Nephron (organoid): ENCODE measurements at regions not wholly inside any gene's neighbourhood (a gene's known extent, or its start where the extent isn't known, plus 50 kb on each side); places are given as distances from the start of the nearest gene placed in this dataset.
"Not testable (repeated sequence)": the region's sequence is repeated elsewhere in the genome, so short reads cannot be mapped to it uniquely, and the experiment has no call there.

Experiments
- H3K27ac Mint-ChIP-seq, 3 experiments: 2 replicates each; pipeline ENCODE4 v1.8.0; 2020; ENCODE audit warnings: mixed read lengths in 3 of 3, mild to moderate bottlenecking in 2 of 3, moderate library complexity in 1 of 3
- H3K27me3 Mint-ChIP-seq: 2 replicates; pipeline ENCODE4 v1.8.0; 2021; ENCODE audit warnings: low read depth, mild to moderate bottlenecking, moderate library complexity, mixed read lengths
- H3K36me3 Mint-ChIP-seq: 2 replicates; pipeline ENCODE4 v1.8.0; 2020; ENCODE audit warnings: low read depth, mixed read lengths
- H3K4me1 Mint-ChIP-seq: 2 replicates; pipeline ENCODE4 v1.8.0; 2020; ENCODE audit warnings: mixed read lengths
- H3K4me3 Mint-ChIP-seq, 3 experiments: 2 replicates each; pipeline ENCODE4 v1.8.0; 2020; ENCODE audit warnings: mild to moderate bottlenecking in 3 of 3, mixed read lengths in 3 of 3, moderate library complexity in 2 of 3
- H3K9me3 Mint-ChIP-seq: 2 replicates; pipeline ENCODE4 v1.8.0; 2020; ENCODE audit warnings: mixed read lengths
- CTCF ChIP-seq, 3 experiments: fragments of 200-600 bp; sonication (generic); IDR thresholded peaks; one replicate each; pipeline ENCODE4 v1.5.0; 2021; ENCODE audit warnings: antibody characterized with exemption in 3 of 3; ENCODE audit not compliant: unreplicated experiment in 3 of 3

DNA sequence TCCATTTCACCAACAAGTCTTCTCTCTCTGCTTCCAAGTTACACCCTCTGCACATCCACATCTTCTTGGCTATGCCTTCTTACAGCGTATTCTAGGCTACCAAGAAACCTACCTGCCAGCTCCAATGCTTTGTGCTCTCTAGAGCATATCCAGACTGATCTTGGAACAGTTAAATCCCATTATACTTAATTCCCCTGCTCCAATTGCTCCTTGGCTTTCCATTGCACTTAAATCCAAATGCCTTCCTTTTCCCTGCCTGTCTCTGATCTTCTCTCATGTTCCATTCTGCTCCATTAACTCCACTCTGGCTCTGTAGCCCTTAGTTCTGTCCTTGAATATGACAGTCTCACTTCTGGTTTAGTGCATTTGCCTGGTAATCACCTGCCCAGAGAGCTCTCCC lies 322.4 kb downstream of the LRRC70 start:
- no peaks in the 10 kb centered on the region for H3K36me3 Mint-ChIP-seq
- H3K4me3 Mint-ChIP-seq, result no peak overlapping the region
- TF ChIP-seq CTCF (IDR thresholded peaks at IDR 0.05; ENCODE audit: unreplicated experiment in 3 of 3), result no peak
- peaks cover 41% of the 10 kb centered on the region for H3K4me1 Mint-ChIP-seq
- H3K9me3 Mint-ChIP-seq, result no peaks in the 10 kb centered on the region
- no peaks in the 10 kb centered on the region for H3K27me3 Mint-ChIP-seq
- peak overlapping the region in 2 of 3 experiments; percentile 2 to 43 for H3K27ac Mint-ChIP-seq

DNA sequence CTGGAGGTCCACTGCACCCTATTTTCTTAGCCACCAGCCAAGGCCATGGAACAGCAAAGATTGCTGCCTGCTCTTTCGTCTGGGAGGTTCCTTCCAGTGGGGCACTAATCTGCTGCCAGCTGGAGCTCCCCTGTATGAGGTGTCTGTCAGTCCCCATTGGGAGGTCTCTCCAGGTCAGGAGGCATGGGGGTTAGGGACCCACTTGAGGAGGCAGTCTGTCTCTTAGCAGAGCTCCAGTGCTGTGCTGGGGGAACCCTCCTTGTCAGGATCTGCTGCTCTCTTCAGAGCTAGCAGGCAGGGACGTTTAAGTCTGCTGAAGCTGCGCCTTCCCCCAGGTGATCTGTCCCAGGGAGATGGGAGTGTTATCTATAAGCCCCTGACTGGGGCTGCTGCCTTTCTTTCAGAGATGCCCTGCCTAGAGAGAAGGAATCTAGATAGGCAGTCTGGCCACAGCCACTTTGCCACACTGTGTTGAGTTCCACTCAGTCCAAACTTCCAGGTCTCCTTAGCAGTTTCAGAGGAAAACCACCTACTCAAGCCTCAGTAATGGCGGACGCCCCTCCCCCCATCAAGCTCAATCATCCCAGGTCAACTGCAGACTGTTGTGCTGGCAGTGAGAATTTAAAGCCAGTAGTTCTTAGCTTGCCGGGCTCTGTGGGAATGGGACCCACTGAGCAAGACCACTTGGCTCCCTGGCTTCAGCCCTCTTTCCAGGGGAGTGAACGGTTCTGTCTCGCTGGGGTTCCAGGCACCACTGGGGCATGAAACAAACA lies 317.7 kb downstream of the LRRC70 start:
- H3K27ac Mint-ChIP-seq, result no peak overlapping the region

DNA sequence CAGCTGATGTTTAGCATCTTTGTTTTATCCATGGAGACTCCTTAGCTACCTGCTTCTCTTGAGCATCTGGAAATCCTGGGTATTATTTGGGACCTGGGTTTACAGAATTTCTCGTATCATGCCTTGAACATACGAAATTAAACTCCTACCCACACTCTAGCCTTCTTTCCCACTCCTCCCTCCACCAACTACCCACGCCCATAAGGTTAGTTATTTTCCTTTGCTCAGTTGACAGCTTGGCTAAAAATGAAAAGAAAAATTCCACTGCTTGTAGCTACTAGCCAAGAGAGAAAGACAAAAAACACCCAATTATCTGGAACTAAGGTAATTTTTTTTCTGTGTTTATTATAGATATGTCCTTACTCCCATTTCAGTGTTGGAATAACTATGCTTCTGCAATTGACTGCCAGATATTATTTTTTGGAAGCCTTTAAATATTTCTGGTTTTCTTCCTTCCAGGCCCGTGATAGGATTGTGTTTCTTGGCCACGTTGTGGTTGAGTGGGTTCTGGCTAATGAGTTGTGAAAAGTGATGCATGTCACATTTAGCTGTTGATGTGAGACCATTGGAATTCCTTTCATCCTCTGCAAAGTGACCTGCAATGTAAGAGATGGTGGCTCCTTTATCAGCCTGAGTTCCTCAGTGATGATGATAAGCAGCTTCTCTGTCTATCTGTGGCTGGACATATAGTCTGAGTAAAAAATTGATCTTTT lies 308.1 kb downstream of the LRRC70 start:
- no peak for TF ChIP-seq CTCF (IDR thresholded peaks at IDR 0.05; ENCODE audit: unreplicated experiment in 3 of 3)
- Mint-ChIP-seq H3K4me3 (peak overlapping the region in 1 of 3 experiments; percentile 9), H3K9me3 (no peaks in the 10 kb centered on the region), H3K4me1 (peaks cover 6% of the 10 kb centered on the region), H3K36me3 (no peaks in the 10 kb centered on the region), H3K27ac (peak overlapping the region; percentile 4 to 61 (median 21)), H3K27me3 (peaks cover 4% of the 10 kb centered on the region)

More for the DNA sequence above, 317.7 kb downstream of the LRRC70 start:
- Mint-ChIP-seq H3K9me3 (peaks cover 18% of the 10 kb centered on the region), H3K4me1 (peaks cover 35% of the 10 kb centered on the region), H3K27me3 (peaks cover 7% of the 10 kb centered on the region), H3K4me3 (no peak overlapping the region), H3K36me3 (no peaks in the 10 kb centered on the region)
- no peak for TF ChIP-seq CTCF (IDR thresholded peaks at IDR 0.05; ENCODE audit: unreplicated experiment in 3 of 3)

GRCh38 chr5:62837330-62837729 lies 258.7 kb downstream of the LRRC70 start:
- H3K27ac Mint-ChIP-seq, H3K27me3 Mint-ChIP-seq, H3K4me1 Mint-ChIP-seq, H3K4me3 Mint-ChIP-seq, H3K36me3 Mint-ChIP-seq: not testable (repeated sequence)
- peaks cover 30% of the 10 kb centered on the region for H3K9me3 Mint-ChIP-seq

DNA sequence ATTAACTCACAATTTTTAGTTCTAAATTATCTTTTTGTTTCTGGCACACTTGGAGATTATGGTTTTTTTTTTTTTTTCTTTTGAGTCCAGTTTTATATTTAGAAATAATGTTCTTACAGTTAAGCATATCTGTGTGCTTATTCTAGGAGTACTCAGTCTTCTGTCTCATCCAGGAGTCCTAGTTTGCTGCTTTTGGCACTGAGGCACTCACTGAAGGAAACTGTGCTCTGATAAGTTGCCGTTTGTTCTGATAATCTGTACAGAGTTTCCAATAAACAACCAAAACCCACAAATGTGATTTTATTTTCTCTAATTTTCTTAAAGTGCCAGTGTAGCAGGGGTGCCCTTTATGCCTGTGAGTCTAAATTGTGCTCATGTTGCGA lies 251.0 kb downstream of the LRRC70 start:
- TF ChIP-seq CTCF (IDR thresholded peaks at IDR 0.05; ENCODE audit: unreplicated experiment in 3 of 3), result no peak
- Mint-ChIP-seq H3K4me1 (no peaks in the 10 kb centered on the region), H3K27me3 (peaks cover 3% of the 10 kb centered on the region), H3K4me3 (no peak overlapping the region), H3K27ac (no peak overlapping the region), H3K9me3 (peaks cover 5% of the 10 kb centered on the region), H3K36me3 (no peaks in the 10 kb centered on the region)

DNA sequence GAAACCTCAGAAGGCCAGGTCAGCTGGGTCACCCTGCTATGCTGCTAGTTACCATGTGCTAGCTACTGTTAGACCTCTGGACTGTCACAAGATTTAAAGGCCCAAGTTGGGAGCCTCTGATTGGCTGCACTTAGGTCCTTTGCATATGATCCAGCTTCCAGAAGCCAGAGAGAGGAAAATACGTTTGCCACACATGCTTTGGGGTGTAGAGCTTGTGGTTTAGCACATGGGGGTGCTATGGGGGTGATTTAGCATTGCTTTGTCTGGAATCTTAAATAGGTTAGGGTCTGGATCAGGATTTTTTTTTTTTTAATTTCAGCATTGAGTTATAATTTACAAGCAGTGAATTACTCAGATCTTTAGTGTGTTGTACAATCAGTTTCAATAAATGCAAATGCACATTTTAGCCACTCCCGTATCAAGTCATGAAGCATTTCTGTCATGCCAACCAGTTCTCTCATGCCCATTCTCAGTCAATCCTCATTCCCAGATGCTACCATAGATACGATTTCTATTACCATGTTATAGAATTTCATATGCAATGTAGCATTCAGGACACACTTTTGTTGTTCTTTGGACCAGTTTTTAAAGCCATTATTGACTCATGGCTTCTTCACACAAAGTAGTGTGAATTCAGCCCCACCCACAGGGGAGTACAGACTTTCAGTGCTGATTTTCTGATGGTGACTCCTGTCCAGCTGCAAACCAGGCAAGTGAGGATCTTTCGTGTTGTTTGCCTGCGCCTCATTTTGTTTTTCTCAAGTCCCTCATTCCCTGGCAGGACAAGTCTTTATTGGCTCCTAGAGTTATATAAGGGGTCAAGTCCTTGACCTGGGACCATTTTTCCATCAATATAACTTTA lies 250.4 kb downstream of the LRRC70 start:
- Mint-ChIP-seq H3K36me3 (no peaks in the 10 kb centered on the region), H3K27me3 (peaks cover 3% of the 10 kb centered on the region), H3K27ac (no peak overlapping the region), H3K4me1 (no peaks in the 10 kb centered on the region), H3K4me3 (no peak overlapping the region), H3K9me3 (peaks cover 7% of the 10 kb centered on the region)
- no peak for TF ChIP-seq CTCF (IDR thresholded peaks at IDR 0.05; ENCODE audit: unreplicated experiment in 3 of 3)
